ENCODE measurements at regions not wholly inside any gene's neighbourhood (a gene's known extent, or its start where the extent isn't known, plus 50 kb on each side); places are given as distances from the start of the nearest gene placed in this dataset.

DNA sequence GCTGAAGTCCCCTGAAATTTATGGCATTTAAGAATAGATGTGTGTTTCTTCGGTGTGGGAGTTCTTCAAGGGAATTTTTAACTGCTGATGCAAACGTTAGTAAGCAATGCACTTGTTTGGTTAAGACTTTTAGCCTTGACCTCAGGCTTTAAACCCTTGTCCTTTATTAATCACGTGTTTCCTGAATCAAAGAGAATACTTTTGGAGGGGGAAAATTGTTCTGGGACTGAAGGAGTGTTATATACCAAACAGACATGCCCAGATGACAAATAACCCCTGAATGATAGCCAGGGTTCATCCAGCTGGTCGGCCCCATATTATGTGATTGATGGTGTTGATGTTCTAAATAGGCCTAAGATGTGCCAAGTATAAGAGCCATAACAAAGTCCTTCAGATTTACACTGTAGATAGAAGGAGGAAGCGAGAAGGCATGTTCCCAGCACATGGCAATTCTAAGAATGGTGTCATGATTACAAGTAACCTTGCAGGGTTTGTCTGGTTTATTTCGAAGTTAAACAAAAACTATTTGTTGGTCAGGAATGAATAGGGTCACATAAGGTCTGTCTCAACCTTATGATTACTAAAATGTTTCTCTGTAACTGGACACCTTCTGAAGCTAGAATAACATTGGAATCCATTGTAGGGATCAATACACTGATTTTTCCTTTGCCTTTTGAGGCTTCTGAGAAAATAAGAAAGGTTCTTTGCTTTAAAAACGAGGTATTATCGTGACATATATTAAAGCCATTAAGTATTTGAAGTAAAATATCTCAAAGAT, 124.2 kb upstream of the SEM1 start:
- TF ChIP-seq YY1 (IDR thresholded peaks at IDR 0.05; ENCODE audit: insufficient read depth, insufficient read length) (no peak), SUZ12 (IDR thresholded peaks at IDR 0.05; ENCODE audit: extremely low read depth, insufficient read depth, insufficient read length) (no peak)
